GM23248 (cell line): ENCODE measurements at regions not wholly inside any gene's neighbourhood (a gene's known extent, or its start where the extent isn't known, plus 50 kb on each side); places are given as distances from the start of the nearest gene placed in this dataset.

ENCODE experiments used
- EZH2 ChIP-seq: fragments of 200-600 bp; sonication (generic); IDR thresholded peaks from 2 replicates; pipeline ENCODE4 v1.6.1; 2018; ENCODE audit warnings: antibody characterized with exemption, mild to moderate bottlenecking; ENCODE audit not compliant: insufficient read depth, poor library complexity, severe bottlenecking
- EZH2phosphoT487 ChIP-seq: fragments of 200-600 bp; sonication (generic); IDR thresholded peaks from 2 replicates; pipeline ENCODE4 v1.6.1; 2018; ENCODE audit warnings: antibody characterized with exemption, moderate library complexity, mild to moderate bottlenecking, low read depth; ENCODE audit not compliant: insufficient read depth

GRCh38 chr16:66304961-66305360 is 61.5 kb upstream of the CDH5 start:
- TF ChIP-seq EZH2 (no peak), EZH2phosphoT487 (no peak)
